HL-60 (cell line): ENCODE measurements at regions not wholly inside any gene's neighbourhood (a gene's known extent, or its start where the extent isn't known, plus 50 kb on each side); places are given as distances from the start of the nearest gene placed in this dataset.

Experiments
- DNase-seq, 2 experiments: peaks; one replicate each; pipeline ENCODE4 v3.0.0-alpha.2; 2010 to 2020; ENCODE audit warnings: low read depth in 1 of 2, low spot score in 1 of 2
- H3K27ac ChIP-seq: fragments of 250-450 bp; sonication (Bioruptor Pico); replicated peaks from 2 replicates; pipeline ENCODE4 v1.5.1; 2020; ENCODE audit warnings: mild to moderate bottlenecking, moderate library complexity
- H3K27me3 ChIP-seq: fragments of 250-450 bp; sonication (Bioruptor Pico); 2 replicates; pipeline ENCODE4 v1.5.1; 2021; ENCODE audit warnings: mild to moderate bottlenecking, moderate library complexity; ENCODE audit not compliant: insufficient read depth, poor library complexity, severe bottlenecking
- H3K4me3 ChIP-seq: replicated peaks from 2 replicates; pipeline ENCODE4 v1.5.1; 2011; ENCODE audit warnings: mild to moderate bottlenecking, control low read depth, low read length; ENCODE audit not compliant: insufficient read depth
- GABPA ChIP-seq: IDR thresholded peaks from 2 replicates; pipeline ENCODE4 v1.6.1; 2012; ENCODE audit warnings: low read depth
- POLR2AphosphoS5 ChIP-seq: IDR thresholded peaks from 2 replicates; pipeline ENCODE4 v1.6.1; 2012; ENCODE audit warnings: low read depth
- REST ChIP-seq: IDR thresholded peaks from 2 replicates; pipeline ENCODE4 v1.6.1; 2012; ENCODE audit warnings: low read depth; ENCODE audit not compliant: insufficient replicate concordance
- SPI1 ChIP-seq: IDR thresholded peaks from 2 replicates; pipeline ENCODE4 v1.6.1; 2012; ENCODE audit warnings: low read depth, mild to moderate bottlenecking, borderline replicate concordance
- TF ChIP-seq, protein P1 (sequence below): IDR thresholded peaks from one replicate; pipeline ENCODE4 v1.5.1; 2011; ENCODE audit warnings: low read length, control low read depth, inconsistent platforms; ENCODE audit not compliant: insufficient read depth

- Histone ChIP-seq H3K4me3 (no peak overlapping the region), H3K27me3 (peaks cover 3% of the 10 kb centered on the region), H3K27ac (no peak overlapping the region)
- TF ChIP-seq, protein P1, sequence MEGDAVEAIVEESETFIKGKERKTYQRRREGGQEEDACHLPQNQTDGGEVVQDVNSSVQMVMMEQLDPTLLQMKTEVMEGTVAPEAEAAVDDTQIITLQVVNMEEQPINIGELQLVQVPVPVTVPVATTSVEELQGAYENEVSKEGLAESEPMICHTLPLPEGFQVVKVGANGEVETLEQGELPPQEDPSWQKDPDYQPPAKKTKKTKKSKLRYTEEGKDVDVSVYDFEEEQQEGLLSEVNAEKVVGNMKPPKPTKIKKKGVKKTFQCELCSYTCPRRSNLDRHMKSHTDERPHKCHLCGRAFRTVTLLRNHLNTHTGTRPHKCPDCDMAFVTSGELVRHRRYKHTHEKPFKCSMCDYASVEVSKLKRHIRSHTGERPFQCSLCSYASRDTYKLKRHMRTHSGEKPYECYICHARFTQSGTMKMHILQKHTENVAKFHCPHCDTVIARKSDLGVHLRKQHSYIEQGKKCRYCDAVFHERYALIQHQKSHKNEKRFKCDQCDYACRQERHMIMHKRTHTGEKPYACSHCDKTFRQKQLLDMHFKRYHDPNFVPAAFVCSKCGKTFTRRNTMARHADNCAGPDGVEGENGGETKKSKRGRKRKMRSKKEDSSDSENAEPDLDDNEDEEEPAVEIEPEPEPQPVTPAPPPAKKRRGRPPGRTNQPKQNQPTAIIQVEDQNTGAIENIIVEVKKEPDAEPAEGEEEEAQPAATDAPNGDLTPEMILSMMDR: no peak
- no peak for DNase-seq
Observed at GRCh38 chr7:35544028-35544742, 150.8 kb downstream of the HERPUD2 start.

- TF ChIP-seq GABPA (no peak), POLR2AphosphoS5 (no peak), SPI1 (no peak), REST (no peak)
- TF ChIP-seq, protein P1: peak; percentile 82
- Histone ChIP-seq H3K4me3 (no peak overlapping the region; the same call in 1 of the 2 replicates), H3K27ac (no peak overlapping the region), H3K27me3 (peaks cover 2% of the 10 kb centered on the region)
- peak in 1 of 2 experiments; percentile 45 for DNase-seq
Observed at GRCh38 chr7:35537067-35538023, 157.6 kb downstream of the HERPUD2 start.

GRCh38 chr7:35536396-35536826 is 158.5 kb downstream of the HERPUD2 start:
- Histone ChIP-seq H3K27ac (no peak overlapping the region), H3K4me3 (no peak overlapping the region), H3K27me3 (peaks cover 2% of the 10 kb centered on the region)
- no peak for DNase-seq
- TF ChIP-seq POLR2AphosphoS5 (no peak), REST (no peak), SPI1 (no peak), GABPA (no peak)
- TF ChIP-seq, protein P1: no peak
